NCI-H2227 (cell line): ENCODE measurements at regions not wholly inside any gene's neighbourhood (a gene's known extent, or its start where the extent isn't known, plus 50 kb on each side); places are given as distances from the start of the nearest gene placed in this dataset.
"Not testable (repeated sequence)": the region's sequence is repeated elsewhere in the genome, so short reads cannot be mapped to it uniquely, and the experiment has no call there.

ENCODE experiments used
- DNase-seq: peaks from one replicate; lab custom pipeline; 2025; ENCODE audit not compliant: unreplicated experiment; lab: John Stamatoyannopoulos, UW

DNA sequence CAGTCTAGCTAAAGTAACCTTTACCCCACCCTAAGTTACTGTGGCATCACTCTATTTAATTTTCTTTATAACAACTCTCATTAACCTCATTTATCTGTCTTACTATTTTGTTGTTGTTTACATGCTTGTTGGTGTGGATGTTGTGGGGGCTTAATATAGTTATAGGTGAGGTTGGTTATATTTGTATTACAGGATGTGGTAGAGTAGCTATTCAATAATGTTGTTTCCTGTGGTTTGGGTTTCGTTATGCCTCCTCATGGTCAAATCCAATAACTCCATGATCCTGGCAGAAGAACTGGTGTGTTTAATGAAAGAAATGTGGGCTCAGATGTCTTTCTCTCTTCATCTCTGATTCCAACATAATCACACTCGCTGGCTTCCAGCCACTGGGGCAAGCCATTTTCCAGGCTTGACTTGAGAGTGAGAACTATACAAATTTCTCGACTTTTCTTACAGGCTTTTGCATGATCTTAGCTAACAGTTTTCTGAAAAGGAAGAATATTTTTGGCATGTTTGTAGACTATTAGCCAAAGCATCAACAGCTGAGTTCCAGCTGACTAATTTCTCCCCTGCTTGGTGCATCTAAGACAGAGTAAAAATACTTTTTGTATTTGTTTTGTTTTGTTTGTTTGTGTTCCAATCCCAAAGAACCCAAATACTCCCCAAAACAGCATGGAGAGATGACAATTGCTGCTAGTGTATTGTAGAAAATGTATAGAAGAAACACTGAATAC lies 303.7 kb upstream of the PAPPA start:
- no peak for DNase-seq

DNA sequence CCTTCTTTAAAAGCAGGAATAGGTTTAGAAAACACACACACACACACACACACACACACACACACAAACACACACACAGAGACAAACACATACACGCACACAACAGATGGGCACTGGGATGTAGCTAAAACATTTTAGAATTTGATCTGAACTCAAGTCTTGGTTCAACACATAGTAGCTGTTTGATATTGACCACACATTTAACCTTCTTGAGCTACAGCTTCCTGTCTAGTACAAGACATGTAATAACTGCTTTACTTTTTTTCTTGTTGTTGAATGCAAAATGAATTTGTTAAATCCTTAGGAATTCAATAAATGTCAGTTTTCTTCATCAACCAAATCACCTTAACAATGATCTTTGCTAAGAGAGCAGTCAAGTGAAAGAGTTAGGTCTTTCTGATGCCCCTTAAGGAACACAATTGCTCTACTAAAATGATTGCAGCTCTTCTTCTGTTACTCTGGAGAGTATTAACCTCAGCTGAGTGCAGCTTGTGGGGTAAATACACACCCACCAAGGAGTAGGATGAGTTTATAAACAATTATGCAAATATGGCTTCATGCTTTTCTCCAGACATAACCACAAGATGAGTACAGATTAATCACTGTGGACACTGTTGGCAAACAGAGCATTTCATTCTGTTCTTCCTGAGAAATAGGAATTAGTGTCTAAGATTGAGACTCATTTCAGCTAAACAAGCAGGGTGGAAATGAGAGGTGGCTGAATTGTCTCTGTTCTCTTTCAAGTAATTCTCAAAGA lies 302.9 kb upstream of the PAPPA start:
- DNase-seq = no peak

DNA sequence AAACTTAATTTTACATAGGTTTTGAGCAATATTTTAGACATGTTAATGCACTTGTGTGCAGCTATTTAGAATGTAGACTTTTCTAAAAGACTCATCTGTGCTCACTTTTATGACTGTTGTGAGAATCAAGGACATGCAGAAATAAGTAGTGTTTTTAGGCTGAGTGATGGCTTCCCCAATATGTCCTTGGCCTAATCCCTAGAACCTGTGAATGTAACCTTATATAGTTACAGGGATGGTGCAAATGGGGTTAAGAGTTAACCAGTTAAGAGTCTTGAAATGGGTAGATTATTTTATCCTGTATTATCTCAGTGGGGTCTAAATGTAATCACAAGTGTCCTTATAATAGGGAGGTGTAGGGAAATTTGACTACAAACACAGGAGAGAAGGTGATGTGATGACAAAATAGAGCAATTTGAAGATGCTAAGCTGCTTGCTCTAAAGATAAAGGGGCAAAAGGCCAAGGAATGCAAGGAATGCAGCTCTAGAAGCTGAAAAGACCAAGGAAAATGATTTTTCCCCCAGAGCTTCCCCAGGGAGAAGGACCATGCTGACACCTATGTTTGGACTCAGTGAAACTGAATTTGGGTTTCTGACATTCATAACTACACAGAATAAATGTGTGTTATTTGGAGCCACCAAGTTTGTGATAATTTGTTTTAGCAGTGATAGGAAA lies 298.0 kb upstream of the PAPPA start:
- DNase-seq = no peak

DNA sequence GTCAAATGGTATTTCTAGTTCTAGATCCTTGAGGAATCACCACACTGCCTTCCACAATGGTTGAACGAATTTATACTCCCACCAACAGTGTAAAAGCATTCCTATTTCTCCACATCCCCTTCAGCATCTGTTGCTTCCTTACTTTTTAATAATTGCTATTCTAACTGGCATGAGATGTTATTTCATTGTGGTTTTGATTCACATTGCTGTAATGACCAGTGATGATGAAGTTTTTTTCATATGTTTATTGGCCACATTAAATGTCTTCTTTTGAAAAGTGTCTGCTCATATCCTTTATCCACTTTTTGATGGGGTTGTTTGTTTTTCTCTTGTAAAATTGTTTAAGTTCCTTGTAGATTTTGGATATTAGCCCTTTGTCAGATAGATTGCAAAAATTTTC lies 295.2 kb upstream of the PAPPA start:
- DNase-seq = not testable (repeated sequence)

DNA sequence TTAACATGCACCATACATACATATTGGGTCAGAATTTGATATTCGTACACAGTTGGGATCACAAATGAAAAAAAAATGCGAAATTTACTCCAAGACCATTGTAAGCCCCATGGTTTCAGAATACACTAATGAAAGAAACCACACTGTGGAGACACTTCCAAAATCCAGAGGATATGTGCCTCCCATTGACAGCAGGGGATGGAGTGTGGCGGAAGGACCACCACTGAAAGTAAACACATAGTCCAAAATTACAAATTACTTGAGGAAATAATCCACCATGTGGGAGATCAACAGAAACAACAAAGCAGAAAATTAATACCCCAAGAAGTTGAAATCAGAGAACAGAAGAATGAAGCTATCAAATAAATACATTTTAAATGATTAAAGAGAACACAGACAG lies 291.6 kb upstream of the PAPPA start:
- no peak for DNase-seq

DNA sequence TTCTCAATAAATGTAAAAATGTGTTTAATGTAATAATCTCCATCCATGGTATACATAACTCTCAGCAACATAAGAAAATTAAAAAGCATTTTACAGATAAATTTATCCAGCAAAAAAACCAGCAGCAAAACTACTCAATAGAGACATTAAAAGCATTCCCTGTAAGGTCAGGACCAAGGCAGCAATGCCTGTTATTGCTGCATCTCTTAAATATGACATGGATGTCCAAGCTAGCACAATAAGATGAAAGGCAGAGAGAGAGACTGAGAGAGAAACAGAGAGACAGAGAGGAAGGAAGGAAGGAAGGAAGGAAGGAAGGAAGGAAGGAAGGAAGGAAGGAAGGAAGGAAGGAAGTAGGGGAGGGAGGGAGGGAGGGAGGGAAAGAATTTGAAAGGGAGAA lies 289.0 kb upstream of the PAPPA start:
- DNase-seq = no peak

DNA sequence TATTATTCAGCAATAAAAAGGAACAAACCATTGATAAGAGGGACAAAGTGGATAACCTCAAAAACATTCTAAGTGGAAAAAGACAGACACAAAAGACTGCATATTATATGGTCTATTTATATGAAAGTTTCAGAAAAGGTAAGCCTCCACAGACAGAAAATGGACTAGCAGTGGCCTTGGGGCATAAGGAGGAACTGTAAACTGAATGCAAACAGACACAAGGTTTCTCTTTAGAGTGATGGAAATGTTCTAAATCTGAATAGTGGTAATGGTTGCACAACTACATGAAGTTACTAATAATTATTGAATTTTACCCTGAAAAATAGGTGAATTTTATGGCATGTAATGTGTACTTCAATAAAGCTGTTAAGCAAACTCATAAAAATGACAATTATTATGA lies 286.3 kb upstream of the PAPPA start:
- DNase-seq = no peak

DNA sequence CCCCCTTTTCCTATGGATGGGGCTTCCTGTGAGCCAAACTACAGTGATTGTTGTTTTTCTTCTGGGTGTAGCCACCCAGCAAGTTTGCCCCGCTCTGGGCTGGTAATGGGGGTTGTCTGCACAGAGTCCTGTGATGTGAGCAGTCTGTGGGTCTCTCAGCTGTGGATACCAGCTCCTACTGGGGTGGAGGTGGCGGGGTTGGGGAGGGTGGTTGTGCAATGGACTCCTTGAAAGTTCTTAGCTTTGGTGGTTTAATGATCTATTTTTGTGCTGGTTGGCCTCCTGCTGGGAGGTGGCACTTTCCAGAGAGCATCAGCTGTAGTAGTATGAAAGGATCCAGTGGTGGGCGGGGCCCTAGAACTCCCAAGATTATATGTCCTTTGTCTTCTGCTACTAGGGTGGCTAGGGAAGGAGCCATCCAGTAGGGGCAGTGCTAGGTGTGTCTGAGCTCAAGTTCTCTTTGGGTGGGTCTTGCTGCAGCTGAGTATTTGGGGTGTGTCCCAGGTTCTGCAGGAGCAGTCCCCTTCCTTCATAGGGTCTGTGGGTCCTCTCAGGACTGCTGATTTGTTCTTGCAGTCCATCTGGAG lies 275.6 kb upstream of the PAPPA start:
- no peak for DNase-seq

DNA sequence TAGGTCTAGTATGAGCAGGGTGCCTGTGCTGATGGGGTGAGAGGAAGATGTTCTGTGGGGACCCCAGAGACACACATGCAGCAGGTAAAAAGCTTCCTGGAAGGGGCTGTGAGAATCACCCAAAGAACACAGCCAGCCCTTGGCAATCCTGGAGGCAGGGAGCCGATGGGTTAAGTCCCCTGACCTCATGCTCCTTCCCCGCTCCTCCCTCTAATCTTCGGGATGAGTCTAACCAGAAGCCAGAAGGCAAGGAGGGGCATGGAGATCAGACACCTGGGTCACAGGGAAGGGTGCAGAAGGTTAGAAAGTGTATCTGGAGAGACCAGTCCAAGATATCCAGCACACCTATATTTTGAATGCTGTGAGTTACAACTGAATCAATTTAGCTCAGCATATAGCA lies 274.1 kb upstream of the PAPPA start:
- DNase-seq = no peak

DNA sequence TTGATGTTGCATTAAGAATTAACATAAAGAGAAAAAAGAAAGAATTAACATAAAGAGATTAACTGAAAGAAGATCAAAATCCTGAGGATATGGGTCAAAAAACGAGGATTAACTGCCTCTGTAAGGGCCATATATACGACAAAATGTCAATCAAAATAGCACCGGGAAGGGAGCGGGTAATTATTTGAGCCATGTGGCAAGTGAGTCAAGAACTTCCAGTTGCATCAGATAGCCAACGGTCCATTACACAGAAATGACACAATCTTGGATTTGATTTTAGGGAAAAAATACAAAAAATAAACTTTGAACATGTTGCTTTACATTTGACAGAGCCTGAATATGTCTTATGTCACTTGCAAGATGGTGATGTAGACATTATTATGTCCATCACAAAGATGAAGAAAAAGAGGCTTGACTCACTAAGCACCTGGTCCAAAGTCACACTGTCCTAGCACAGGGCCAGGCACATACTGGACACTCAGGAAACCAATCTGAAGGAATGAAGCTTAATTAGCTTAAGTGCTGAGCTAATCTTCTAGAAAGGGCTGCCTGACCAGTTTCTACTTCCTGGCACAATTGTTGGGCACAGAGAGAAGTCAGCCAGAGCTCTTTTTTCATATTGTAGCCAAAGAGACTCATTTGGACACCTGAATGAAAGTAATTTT lies 273.2 kb upstream of the PAPPA start:
- DNase-seq = no peak

DNA sequence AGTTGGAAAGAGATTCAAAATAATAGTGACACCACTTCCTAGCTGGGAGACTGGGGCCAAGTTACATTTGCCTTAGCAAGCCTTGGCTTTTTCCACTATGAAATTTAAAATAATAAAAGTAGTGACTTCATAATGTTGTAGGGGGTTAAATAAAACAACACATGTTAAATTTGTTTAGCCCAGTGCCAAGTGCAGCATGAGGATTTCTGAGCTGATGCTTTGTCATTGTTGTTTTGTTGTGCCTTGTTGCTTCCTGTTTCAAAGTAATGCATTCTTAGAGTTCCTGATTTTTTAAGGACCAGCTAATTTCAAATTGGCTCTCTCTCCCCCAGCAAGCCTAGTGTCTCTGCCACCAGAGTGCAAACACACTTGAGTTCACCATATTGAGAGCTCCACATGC lies 270.7 kb upstream of the PAPPA start:
- DNase-seq = no peak

DNA sequence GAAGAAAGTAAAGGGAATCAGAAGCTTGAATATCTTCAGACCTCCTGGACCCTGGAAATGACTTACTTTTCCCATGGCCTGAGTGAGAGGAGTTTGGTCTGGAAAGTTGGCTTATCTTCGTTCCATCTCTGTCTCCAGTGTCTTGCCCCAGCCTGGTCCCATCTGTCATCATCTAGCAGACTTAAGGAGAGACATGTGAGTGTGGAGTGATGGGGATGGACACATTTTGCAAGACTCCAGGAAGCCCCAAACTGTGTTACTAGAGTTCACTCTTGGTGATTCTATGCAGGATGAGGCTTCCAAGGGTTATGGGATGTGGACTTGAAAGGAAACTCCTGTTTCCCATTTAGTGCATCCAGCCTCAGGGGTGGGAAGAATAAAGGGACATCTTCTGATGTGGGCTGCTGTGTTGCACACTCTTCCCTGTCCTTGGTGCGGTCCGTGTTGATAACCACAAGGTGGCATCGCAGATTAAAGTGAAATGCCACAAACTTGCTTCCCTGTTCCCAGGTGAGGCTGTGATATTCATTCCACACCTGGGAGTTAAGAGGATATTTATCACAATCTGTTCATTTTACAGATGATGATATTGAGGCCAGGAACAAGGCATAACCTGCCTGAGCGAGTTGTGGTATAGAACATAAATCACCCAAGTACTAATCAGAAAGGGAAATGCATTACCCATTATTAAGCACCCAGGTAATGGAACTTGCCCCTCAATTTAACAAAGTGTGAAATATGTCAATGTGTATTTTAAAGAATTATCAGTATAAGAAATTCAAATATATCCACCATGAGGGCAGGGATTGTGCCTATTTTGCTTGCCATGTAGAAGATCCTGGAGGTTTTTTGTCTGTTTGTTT lies 269.9 kb upstream of the PAPPA start:
- no peak for DNase-seq

DNA sequence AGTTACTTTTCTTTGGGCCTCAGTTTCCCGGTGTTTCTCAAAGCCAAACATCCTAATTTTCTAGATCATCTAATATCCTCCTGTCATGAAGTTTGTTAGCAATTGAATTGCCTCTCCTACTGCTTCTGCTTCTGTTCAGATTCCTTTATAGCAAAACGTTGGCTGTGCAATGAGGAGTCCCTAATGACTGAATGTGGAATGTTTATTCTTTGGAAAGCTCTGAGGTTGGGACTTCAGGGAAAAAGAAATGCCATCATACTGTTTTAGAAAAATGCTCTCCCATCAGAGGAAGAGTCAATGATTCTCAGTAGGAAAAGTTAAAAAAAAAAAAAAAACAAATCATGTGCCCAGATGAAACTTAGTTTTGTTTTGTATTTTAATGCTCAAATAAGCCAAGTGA lies 268.7 kb upstream of the PAPPA start:
- no peak for DNase-seq

DNA sequence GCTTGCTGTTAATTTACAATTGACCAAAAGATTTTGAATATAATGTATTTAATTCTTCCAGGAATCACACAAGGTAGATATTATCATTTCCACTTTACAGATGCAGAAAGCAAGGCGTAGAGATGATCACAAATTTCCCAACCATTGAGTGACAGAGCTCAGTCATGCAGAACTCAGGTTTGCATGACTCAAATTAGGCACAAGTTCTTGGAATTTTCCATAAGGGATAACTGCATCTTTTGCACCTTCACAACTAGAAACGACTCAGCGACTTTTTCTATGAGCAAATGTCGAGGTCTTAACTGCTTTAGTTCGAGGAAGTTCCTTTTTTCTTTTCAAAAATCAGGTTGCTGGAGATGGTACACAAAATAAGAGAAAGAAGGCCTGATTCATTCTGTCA lies 265.5 kb upstream of the PAPPA start:
- DNase-seq = no peak

DNA sequence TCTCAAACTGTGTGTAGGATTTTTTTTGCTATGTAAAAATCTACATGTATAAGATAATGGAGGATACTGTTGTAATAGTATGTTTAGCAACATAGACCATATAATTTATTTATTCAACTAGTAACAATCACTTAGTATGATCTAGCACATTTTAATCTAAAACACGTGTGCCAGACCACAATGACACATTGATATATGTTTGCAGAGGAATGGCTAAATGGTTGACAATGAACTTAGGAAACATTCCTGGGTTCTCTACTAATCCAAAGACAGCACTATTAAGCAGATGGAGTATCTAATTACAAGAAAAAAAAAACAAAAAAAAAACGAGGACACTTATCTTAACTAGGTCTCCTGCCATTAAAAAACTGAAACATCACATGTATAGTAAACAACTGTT lies 261.7 kb upstream of the PAPPA start:
- DNase-seq = no peak

DNA sequence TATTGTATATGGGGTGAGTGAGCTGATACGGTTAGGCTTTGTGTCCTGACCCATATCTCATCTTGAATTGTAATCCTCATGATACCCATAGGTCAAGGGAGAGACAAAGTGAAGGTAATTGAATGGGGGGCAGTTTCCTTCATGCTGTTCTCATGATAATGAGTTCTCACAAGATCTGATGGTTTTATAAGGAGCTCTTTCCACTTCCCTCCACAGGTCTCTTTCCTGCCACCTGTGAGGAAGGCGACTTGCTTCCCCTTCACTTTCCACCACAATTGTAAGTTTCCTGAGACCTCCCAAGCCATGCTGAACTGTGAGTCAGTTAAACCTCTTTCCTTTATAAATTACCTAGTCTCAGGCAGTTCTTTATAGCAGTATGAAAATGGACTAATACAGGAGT lies 255.1 kb upstream of the PAPPA start:
- DNase-seq = not testable (repeated sequence)

DNA sequence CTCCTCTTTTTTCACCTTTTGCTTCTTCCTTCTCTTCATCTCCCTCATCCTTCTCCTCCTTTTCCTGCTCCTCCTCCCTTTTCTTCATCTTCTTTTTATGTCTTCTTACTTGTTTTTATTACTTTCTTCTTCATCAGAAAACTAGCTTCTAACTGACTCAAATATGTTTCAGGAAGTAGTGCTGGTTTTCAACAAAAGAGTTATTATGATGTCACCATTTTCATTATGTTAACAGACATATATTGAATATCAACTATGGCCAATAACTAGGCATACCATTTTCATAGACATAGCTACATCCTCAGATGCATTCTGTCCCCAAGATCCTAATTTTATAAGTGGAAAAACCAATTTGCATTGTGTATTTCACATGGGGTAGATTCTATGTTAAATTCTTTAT lies 252.9 kb upstream of the PAPPA start:
- no peak for DNase-seq

DNA sequence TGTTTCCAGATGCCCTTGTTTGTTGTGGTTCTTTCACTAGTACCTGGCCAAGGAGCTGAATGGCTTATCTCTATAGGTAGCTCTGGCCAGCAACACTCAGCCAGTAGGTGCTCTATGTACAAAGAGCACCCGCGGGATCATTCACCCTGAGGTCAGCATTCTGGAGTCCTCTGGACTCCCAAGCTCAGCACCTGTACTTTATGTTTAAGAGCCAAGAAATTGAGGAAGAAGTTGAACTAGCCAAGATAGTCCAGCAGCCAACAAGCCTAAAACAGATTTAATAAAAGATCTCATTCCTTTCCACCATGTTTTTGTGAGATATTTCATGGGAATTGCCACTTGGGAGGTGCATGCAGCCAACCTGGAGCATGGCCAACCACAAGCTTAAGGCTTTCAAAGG lies 242.6 kb upstream of the PAPPA start:
- no peak for DNase-seq

DNA sequence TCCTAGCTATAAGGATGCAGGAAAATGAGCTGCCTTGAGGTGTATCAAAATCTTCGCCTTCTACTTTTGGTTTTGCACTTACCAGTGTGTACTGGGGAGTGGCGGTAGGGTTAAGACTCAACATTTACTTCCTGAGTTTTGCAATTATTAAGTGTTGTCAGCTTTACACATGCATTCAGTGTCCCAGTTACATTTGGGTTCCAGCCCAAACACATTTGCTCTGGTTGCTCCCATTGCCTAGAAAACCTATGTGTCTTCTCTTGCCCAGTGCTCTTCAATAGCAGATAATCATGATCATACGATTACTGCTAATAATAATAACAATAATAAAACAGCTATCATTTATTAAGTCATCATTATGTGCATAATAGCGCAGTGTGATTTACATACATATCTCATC lies 241.5 kb upstream of the PAPPA start:
- no peak for DNase-seq

DNA sequence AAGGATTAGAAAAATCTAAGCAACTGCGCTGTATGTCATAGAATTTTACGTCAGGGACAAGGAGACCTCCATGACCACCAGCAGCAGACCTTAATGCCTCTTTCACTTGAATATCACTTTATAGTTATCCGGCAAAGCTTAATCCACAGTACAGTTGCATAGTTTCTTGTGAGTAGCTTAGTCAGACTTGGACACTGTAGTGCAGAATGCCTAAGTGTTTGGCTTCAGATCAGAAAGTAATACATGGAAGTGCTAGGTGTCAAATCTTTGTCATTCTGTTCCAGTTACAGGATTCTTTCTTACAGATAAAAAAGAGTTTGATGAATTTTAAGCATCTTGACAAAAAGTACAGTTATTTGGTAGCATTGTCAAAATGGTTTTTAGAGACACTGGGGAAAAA lies 239.9 kb upstream of the PAPPA start:
- DNase-seq = no peak
